Fibroblast of lung (primary cell): ENCODE measurements at regions not wholly inside any gene's neighbourhood (a gene's known extent, or its start where the extent isn't known, plus 50 kb on each side); places are given as distances from the start of the nearest gene placed in this dataset.

Experiments
- CTCF ChIP-seq, 2 donors: IDR thresholded peaks in 1 of 2; conservative IDR thresholded peaks in 1 of 2; 1 replicate in 1 of 2; 2 replicates in 1 of 2; pipeline ENCODE4 v1.5.1; 2011 to 2012; ENCODE audit warnings: low read length in 2 of 2, control low read depth in 1 of 2, inconsistent platforms in 1 of 2, low read depth in 1 of 2, mild to moderate bottlenecking in 1 of 2
- EZH2 ChIP-seq: IDR thresholded peaks from 2 replicates; pipeline ENCODE4 v1.5.1; 2012; ENCODE audit warnings: low read length, control low read depth, mild to moderate bottlenecking; ENCODE audit errors: missing control alignments

- TF ChIP-seq EZH2, result no peak
- no peak for TF ChIP-seq CTCF (conservative IDR thresholded peaks at IDR 0.05 in 1 of 2, IDR thresholded peaks at IDR 0.05 in 1 of 2; ENCODE audit: low read depth in 1 of 2, low read length in 2 of 2)
Measured at GRCh38 chr2:217727801-217728200, 275.0 kb downstream of the TNS1 start.
